ENCODE measurements at regions not wholly inside any gene's neighbourhood (a gene's known extent, or its start where the extent isn't known, plus 50 kb on each side); places are given as distances from the start of the nearest gene placed in this dataset.

DNA sequence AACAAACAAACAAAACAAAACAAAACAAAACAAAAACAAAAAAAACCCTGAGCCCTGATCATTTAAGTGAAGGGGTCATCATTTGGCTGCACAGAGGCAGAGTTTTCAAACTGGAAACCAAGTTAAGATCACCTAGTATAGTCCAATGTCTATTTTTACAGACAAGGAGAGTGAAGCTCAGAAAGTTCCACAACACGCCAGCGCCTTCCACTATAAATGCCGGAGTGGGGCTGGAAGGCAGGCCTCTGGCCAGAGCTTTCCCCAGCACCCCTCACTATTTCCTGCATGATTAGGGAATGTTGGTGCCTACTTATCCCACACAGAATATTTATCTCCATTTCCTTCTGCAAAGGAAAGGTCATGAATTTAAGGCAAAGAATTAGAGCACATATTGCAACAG lies 319.7 kb upstream of the WWC1 start:
- Histone ChIP-seq H3K9me3 (replicated peaks; ENCODE audit: control insufficient read depth, insufficient read depth, low read length) (no peaks in the 10 kb centered on the region; the same call in 2 of the 3 replicates), H3K27ac (ENCODE audit: control insufficient read depth, insufficient read depth) (no peak overlapping the region), H3K79me2 (ENCODE audit: control insufficient read depth, insufficient read depth, low read length) (no peaks in the 10 kb centered on the region), H3K36me3 (ENCODE audit: control insufficient read depth in 2 of 2, insufficient read depth in 2 of 2, low read length in 1 of 2) (no peaks in the 10 kb centered on the region), H2AFZ (ENCODE audit: control insufficient read depth, low read depth, low read length) (no peak overlapping the region), H3K9ac (ENCODE audit: control insufficient read depth, insufficient read depth, low read length) (no peak overlapping the region), H3K4me1 (ENCODE audit: control insufficient read depth, insufficient read depth, low read length) (no peaks in the 10 kb centered on the region; the same call in 1 of the 2 replicates), H3K4me2 (ENCODE audit: control insufficient read depth, insufficient read depth) (no peak overlapping the region), H4K20me1 (ENCODE audit: control insufficient read depth, insufficient read depth) (no peaks in the 10 kb centered on the region), H3K27me3 (replicated peaks in 1 of 2; ENCODE audit: control insufficient read depth in 2 of 2, insufficient read depth in 2 of 2, low read length in 1 of 2) (no peaks in the 10 kb centered on the region), H3K4me3 (no peak overlapping the region)
- ATAC-seq (no peak), FAIRE-seq (no peak), DNase-seq (ENCODE audit: low read depth, low spot score) (no peak)
- SMC1A ChIA-PET (ENCODE audit: uncharacterized antibody, unreplicated experiment): no interaction called here
- TF ChIP-seq BCL11A (IDR thresholded peaks at IDR 0.05; ENCODE audit: low read depth, low read length): no peak
- TF ChIP-seq, protein P1, sequence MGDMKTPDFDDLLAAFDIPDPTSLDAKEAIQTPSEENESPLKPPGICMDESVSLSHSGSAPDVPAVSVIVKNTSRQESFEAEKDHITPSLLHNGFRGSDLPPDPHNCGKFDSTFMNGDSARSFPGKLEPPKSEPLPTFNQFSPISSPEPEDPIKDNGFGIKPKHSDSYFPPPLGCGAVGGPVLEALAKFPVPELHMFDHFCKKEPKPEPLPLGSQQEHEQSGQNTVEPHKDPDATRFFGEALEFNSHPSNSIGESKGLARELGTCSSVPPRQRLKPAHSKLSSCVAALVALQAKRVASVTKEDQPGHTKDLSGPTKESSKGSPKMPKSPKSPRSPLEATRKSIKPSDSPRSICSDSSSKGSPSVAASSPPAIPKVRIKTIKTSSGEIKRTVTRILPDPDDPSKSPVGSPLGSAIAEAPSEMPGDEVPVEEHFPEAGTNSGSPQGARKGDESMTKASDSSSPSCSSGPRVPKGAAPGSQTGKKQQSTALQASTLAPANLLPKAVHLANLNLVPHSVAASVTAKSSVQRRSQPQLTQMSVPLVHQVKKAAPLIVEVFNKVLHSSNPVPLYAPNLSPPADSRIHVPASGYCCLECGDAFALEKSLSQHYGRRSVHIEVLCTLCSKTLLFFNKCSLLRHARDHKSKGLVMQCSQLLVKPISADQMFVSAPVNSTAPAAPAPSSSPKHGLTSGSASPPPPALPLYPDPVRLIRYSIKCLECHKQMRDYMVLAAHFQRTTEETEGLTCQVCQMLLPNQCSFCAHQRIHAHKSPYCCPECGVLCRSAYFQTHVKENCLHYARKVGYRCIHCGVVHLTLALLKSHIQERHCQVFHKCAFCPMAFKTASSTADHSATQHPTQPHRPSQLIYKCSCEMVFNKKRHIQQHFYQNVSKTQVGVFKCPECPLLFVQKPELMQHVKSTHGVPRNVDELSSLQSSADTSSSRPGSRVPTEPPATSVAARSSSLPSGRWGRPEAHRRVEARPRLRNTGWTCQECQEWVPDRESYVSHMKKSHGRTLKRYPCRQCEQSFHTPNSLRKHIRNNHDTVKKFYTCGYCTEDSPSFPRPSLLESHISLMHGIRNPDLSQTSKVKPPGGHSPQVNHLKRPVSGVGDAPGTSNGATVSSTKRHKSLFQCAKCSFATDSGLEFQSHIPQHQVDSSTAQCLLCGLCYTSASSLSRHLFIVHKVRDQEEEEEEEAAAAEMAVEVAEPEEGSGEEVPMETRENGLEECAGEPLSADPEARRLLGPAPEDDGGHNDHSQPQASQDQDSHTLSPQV (IDR thresholded peaks at IDR 0.05): no peak
- TF ChIP-seq ETV6 (conservative IDR thresholded peaks at IDR 0.05 in 1 of 2, IDR thresholded peaks at IDR 0.05 in 1 of 2; ENCODE audit: borderline replicate concordance in 1 of 2, low read depth in 1 of 2): no peak
- TF ChIP-seq RB1 (IDR thresholded peaks at IDR 0.05; ENCODE audit: borderline replicate concordance): no peak
- no peak for TF ChIP-seq SMAD1 (IDR thresholded peaks at IDR 0.05; ENCODE audit: low read depth, partially characterized antibody)
- TF ChIP-seq SUZ12 (IDR thresholded peaks at IDR 0.05; ENCODE audit: unreplicated experiment): no peak
- TF ChIP-seq, protein P2, sequence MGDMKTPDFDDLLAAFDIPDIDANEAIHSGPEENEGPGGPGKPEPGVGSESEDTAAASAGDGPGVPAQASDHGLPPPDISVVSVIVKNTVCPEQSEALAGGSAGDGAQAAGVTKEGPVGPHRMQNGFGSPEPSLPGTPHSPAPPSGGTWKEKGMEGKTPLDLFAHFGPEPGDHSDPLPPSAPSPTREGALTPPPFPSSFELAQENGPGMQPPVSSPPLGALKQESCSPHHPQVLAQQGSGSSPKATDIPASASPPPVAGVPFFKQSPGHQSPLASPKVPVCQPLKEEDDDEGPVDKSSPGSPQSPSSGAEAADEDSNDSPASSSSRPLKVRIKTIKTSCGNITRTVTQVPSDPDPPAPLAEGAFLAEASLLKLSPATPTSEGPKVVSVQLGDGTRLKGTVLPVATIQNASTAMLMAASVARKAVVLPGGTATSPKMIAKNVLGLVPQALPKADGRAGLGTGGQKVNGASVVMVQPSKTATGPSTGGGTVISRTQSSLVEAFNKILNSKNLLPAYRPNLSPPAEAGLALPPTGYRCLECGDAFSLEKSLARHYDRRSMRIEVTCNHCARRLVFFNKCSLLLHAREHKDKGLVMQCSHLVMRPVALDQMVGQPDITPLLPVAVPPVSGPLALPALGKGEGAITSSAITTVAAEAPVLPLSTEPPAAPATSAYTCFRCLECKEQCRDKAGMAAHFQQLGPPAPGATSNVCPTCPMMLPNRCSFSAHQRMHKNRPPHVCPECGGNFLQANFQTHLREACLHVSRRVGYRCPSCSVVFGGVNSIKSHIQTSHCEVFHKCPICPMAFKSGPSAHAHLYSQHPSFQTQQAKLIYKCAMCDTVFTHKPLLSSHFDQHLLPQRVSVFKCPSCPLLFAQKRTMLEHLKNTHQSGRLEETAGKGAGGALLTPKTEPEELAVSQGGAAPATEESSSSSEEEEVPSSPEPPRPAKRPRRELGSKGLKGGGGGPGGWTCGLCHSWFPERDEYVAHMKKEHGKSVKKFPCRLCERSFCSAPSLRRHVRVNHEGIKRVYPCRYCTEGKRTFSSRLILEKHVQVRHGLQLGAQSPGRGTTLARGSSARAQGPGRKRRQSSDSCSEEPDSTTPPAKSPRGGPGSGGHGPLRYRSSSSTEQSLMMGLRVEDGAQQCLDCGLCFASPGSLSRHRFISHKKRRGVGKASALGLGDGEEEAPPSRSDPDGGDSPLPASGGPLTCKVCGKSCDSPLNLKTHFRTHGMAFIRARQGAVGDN (IDR thresholded peaks at IDR 0.05): no peak
- TF ChIP-seq SRF (IDR thresholded peaks at IDR 0.05; ENCODE audit: low read depth in 2 of 2, low read length in 2 of 2): no peak
- TF ChIP-seq PAX5 (IDR thresholded peaks at IDR 0.05; ENCODE audit: borderline replicate concordance, low read depth, low read length): no peak
- TF ChIP-seq ZBED1 (IDR thresholded peaks at IDR 0.05; ENCODE audit: borderline replicate concordance): no peak
- TF ChIP-seq RELA (IDR thresholded peaks at IDR 0.05; ENCODE audit: borderline replicate concordance, partially characterized antibody): no peak
- no peak for TF ChIP-seq GATAD2B (conservative IDR thresholded peaks at IDR 0.05; ENCODE audit: low read depth)
- TF ChIP-seq TCF7 (IDR thresholded peaks at IDR 0.05; ENCODE audit: borderline replicate concordance): no peak
- intact Hi-C loops (cut with micrococcal nuclease; ENCODE audit: unreplicated experiment) (no loop called here), in situ Hi-C loops (cut with MboI) (no loop called here)
- BruUV-seq (replicated peaks): no TSS peak
- RAD21 ChIA-PET (ENCODE audit: unreplicated experiment): no interaction called here
- POLR2A ChIA-PET: no interaction called here
- CTCF ChIA-PET: no interaction called here
- 76% methylated on average over 3 of the region's 3 CpGs for WGBS (ENCODE audit: insufficient coverage, insufficient replicate concordance, low lambda C conversion rate, missing lambda C conversion rate)

Measured in GM12878 (cell line).